Endometrium (tissue), 2 donors: ENCODE measurements at regions not wholly inside any gene's neighbourhood (a gene's known extent, or its start where the extent isn't known, plus 50 kb on each side); places are given as distances from the start of the nearest gene placed in this dataset.
"Not testable (repeated sequence)": the region's sequence is repeated elsewhere in the genome, so short reads cannot be mapped to it uniquely, and the experiment has no call there.

ENCODE experiments used
- FAIRE-seq: peaks from 2 replicates; lab custom pipeline; 2012; peaks lifted over from hg19 to GRCh38; lab: Jason Lieb, UNC
- donor health status: control.
- donor health status: control.

DNA sequence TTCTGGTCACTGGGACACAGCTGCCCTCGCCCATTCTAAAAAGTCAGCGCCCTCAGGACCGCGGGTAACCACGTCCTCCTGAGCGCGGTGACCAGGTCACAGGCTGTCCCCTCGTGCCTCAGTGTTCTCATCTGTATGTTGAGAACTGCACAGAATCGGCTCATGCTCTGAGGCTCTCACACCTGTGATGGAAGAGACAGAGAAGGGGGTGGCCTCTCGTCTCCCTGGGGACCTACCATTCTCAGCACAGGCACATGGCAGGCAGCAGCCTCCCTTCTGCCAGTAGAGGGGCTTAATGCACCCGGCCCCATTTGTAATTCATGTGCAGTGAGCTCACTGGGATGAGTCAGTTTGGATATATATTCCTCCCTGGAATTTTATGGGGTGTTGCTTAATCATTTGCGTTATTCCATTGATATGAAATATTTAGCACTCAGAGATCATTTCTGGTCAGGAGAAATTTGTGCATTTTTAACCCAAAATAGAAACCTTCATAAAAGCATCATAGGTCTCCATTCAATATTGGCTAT lies 51.9 kb upstream of the ROPN1B start:
- FAIRE-seq = not testable (repeated sequence)

DNA sequence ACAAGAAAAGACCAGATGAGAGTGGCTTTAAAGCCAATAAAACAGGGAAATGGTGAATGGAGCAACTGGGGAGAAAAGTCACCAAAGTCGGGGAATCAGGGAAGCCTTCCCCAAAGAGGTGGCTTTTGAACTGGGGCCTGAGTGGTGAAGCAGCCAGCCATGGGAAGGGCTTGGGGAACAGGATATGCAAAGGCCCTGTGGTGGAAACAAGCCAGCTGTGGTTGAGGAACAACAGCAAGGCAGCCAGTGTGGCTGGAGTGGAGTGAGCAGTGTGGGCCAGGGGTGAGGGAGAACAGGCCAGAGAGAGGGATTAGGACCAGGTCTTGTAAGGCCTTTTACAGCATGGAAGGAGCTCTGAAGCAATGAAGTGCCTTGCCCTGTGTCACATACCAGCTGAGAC lies 51.0 kb upstream of the ROPN1B start:
- FAIRE-seq = not testable (repeated sequence)

DNA sequence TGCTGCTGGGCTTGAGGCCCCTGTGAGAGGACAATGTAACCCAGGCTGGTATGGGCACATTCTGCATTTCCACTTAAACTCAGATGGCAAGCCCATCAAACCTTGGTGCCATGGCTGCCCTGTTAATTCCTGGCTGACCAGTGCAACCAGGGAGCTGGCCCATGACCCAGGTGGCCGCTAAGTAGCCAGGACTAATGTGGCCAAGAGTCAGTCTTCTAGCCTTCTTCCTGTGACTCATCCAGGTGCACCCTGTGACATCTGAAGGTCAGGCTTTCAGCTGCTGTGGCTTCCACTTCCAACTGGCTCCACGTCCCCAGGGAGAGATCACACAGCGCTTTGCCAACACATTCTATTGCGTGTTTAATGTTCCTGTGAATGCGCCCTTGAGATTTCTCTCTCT lies 50.5 kb upstream of the ROPN1B start:
- FAIRE-seq = not testable (repeated sequence)

DNA sequence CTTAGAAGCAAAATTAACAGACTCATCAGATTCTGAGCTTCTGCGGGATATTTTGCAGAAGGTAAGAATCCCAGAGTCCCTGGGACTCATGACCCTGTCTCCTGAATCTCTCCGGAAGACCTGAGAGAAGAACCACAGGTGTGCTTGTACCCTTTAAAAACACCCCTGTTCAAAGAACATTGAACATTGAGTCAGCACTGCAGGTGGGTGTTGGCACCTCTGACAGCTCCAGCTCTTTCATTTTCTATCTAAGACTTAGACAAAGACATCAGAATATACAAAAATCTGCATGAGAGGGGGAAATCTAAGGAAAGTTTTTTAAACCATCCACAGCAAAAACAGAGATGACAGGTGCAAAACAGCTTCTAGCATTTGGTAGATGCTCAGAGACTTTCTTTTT lies 50.1 kb upstream of the ROPN1B start:
- FAIRE-seq = not testable (repeated sequence)
